ENCODE measurements at regions not wholly inside any gene's neighbourhood (a gene's known extent, or its start where the extent isn't known, plus 50 kb on each side); places are given as distances from the start of the nearest gene placed in this dataset.

DNA sequence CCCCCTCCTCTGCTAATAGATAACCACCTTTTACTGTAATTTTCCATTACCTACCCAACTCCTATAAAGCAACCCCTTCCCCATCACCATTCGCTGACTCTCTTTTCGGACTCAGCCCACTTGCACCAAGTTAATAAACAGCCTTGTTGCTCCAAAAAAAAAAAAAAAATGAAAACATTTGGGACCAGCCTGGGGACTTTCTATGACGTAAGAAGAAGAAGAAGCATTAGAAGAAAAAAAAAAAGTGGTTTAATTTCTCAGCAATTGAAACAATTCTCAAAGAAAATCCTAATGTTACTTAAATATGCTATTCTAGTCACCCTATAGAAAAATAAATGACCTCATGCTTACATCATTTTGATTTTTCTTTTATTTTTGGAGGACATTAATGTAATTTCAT is 301.5 kb upstream of the ANO3 start:
- in situ Hi-C loops (cut with HindIII; ENCODE audit: low sequenced_read_pairs) = no loop called here
- no peak for DNase-seq (ENCODE audit: low read depth, low spot score)
- no peak overlapping the region for H3K4me3 ChIP-seq (ENCODE audit: low read depth, low read length)
- TF ChIP-seq, protein P1, sequence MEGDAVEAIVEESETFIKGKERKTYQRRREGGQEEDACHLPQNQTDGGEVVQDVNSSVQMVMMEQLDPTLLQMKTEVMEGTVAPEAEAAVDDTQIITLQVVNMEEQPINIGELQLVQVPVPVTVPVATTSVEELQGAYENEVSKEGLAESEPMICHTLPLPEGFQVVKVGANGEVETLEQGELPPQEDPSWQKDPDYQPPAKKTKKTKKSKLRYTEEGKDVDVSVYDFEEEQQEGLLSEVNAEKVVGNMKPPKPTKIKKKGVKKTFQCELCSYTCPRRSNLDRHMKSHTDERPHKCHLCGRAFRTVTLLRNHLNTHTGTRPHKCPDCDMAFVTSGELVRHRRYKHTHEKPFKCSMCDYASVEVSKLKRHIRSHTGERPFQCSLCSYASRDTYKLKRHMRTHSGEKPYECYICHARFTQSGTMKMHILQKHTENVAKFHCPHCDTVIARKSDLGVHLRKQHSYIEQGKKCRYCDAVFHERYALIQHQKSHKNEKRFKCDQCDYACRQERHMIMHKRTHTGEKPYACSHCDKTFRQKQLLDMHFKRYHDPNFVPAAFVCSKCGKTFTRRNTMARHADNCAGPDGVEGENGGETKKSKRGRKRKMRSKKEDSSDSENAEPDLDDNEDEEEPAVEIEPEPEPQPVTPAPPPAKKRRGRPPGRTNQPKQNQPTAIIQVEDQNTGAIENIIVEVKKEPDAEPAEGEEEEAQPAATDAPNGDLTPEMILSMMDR (IDR thresholded peaks at IDR 0.05; ENCODE audit: low read depth, low read length) = no peak

DNA sequence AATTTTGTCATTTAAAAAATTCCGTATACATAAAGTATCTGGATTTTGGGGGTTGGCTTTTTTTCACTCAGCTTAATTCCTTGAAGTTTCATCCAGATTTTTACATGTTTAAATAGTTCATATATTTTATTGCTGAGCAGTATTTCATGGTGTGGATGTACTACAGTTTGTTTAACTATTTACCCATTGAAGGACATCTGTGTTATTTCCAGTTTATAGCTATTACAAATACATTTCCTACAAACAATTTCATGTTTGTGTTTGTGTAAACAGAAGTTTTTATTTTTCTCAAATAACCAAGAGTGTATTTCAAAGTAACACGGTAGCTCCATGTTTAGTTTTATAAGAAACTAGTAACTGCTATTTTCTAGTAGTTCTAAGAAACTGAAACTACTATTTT is 299.7 kb upstream of the ANO3 start:
- TF ChIP-seq, protein P1 (IDR thresholded peaks at IDR 0.05; ENCODE audit: low read depth, low read length) = no peak
- in situ Hi-C loops (cut with HindIII; ENCODE audit: low sequenced_read_pairs) = no loop called here
- no peak for DNase-seq (ENCODE audit: low read depth, low spot score)
- H3K4me3 ChIP-seq (ENCODE audit: low read depth, low read length) = no peak overlapping the region

DNA sequence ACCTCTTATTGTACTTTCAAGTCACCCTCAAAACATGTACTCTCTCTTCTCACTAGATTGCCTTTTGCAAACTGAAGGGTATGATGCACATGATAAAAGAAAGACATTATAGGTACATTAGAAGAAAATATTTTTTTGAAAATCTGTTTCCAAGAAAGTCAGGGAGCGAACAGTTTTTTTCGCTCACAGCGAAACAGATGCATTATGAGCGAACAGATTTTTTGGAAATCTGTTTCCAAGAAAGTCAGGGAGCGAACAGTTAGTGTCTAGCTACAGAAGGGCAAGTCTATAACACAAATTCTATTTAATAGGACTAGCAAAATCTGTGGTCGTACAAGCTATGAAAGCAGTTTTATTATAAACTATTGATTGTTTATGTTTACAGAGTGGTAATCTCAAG is 296.2 kb upstream of the ANO3 start:
- TF ChIP-seq, protein P1 (IDR thresholded peaks at IDR 0.05; ENCODE audit: low read depth, low read length) = no peak
- in situ Hi-C loops (cut with HindIII; ENCODE audit: low sequenced_read_pairs) = no loop called here
- no peak overlapping the region for H3K4me3 ChIP-seq (ENCODE audit: low read depth, low read length)
- DNase-seq (ENCODE audit: low read depth, low spot score) = no peak

DNA sequence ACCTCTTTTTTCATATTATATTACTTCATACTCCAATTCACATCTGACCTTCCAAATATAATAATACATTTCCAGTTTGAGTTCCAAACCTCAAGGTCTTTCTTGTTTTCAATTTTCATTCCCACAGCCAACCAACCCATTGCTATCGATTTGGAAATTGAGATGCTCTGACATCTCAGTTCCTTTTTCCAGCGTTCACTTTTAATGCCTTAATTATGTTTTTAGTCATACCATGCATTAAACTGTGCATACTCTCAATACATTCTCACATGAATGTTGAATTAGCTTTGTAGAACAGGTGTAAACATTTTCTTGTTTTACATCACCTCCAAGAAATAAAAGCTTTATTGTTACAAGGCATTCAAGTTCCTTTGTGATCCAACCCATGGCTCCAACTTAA is 294.2 kb upstream of the ANO3 start:
- no peak for DNase-seq (ENCODE audit: low read depth, low spot score)
- TF ChIP-seq, protein P1 (IDR thresholded peaks at IDR 0.05; ENCODE audit: low read depth, low read length) = no peak
- H3K4me3 ChIP-seq (ENCODE audit: low read depth, low read length) = no peak overlapping the region
- in situ Hi-C loops (cut with HindIII; ENCODE audit: low sequenced_read_pairs) = no loop called here

DNA sequence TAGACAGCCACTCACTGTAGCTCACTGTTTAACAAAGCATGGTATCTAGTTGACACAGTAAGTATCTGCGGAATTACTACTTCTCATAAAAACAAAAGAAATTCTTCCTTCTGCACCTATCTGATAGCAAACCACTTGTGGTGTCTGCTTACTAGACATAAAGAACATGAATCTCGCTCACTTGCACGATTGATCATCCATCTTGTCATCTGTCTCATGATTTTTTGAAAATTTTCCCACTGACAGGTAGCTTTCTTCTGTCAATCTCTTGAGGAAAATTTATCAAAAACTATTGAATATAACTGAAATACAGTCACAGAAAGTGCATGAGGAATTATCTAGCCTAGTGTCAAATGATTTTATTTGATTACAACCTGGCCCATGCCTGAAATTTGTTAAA is 291.6 kb upstream of the ANO3 start:
- TF ChIP-seq, protein P1 (IDR thresholded peaks at IDR 0.05; ENCODE audit: low read depth, low read length) = no peak
- DNase-seq (ENCODE audit: low read depth, low spot score) = no peak
- in situ Hi-C loops (cut with HindIII; ENCODE audit: low sequenced_read_pairs) = no loop called here
- H3K4me3 ChIP-seq (ENCODE audit: low read depth, low read length) = no peak overlapping the region

DNA sequence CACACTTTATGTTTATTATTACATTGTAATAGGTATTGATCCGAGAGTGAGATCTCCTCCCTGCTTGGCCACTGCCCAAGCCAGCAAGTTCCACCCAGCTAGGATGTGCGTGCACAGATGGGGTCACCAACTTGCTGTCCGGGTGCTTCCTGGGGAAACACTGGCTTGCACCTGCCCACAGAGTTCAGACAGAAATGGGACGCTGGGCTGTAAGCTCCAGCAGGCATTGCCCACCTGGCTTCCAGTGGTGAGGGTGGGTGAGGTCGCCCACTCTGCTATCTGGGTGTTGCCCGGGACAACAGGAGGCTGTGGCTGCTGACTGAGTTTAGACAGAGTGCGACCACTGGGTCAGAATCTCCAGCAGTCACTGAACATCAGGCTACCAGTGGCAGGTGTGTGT is 289.8 kb upstream of the ANO3 start:
- in situ Hi-C loops (cut with HindIII; ENCODE audit: low sequenced_read_pairs) = no loop called here
- H3K4me3 ChIP-seq (ENCODE audit: low read depth, low read length) = no peak overlapping the region
- no peak for DNase-seq (ENCODE audit: low read depth, low spot score)
- TF ChIP-seq, protein P1 (IDR thresholded peaks at IDR 0.05; ENCODE audit: low read depth, low read length) = no peak

DNA sequence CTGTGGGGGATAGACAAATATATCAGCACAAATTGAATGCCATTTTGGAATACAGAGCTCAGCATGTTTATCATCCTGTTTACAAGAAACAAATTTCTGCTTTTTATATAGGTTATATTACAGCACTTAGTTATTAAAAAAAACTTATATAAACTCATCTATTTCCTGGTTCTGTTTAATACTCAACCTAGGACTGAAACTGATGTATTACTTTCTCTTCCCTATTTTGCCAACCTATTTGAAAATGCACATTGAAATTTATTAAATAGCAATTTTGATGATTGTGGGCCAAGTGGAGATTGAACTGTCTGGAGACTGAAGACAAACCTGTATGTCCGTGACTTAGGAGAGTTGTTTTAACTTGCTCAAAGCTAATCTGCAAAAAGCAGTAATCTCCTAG is 288.3 kb upstream of the ANO3 start:
- in situ Hi-C loops (cut with HindIII; ENCODE audit: low sequenced_read_pairs) = no loop called here
- DNase-seq (ENCODE audit: low read depth, low spot score) = no peak
- TF ChIP-seq, protein P1 (IDR thresholded peaks at IDR 0.05; ENCODE audit: low read depth, low read length) = no peak
- no peak overlapping the region for H3K4me3 ChIP-seq (ENCODE audit: low read depth, low read length)

Data from astrocyte of the spinal cord (primary cell).